ENCODE measurements at regions not wholly inside any gene's neighbourhood (a gene's known extent, or its start where the extent isn't known, plus 50 kb on each side); places are given as distances from the start of the nearest gene placed in this dataset.

DNA sequence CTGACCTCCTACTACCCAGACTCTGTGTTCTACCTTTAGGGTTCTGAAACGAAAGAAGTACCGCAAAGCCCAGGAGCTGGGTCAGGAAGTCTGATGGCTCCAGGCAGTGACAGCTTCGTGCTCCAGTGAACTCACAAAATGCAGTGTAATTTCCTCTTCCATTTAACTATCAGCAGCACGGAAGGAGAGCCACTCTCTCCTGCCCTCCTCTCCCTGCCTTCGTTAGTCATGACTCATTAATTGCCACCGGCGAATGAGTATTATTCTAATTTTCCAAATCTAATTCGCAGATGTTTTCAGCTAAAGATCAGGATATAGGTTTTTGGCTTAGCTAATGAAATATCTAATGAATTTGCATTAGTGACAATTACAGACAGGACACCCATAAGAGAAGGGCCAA, 1262.0 kb downstream of the TYW1 start:
- no peaks in the 10 kb centered on the region for H3K27me3 Mint-ChIP-seq (ENCODE audit: unreplicated experiment)
- no peak for TF ChIP-seq CTCF (IDR thresholded peaks at IDR 0.05; ENCODE audit: partially characterized antibody, unreplicated experiment)
- H3K4me3 Mint-ChIP-seq (ENCODE audit: unreplicated experiment), result no peak overlapping the region
- peaks cover 2% of the 10 kb centered on the region for H3K4me1 Mint-ChIP-seq (ENCODE audit: low read depth, unreplicated experiment)
- H3K36me3 Mint-ChIP-seq (ENCODE audit: unreplicated experiment), result peaks cover 7% of the 10 kb centered on the region
- no peak for DNase-seq
- peaks cover 4% of the 10 kb centered on the region for H3K9me3 Mint-ChIP-seq (ENCODE audit: unreplicated experiment)
- no peak overlapping the region for H3K27ac Mint-ChIP-seq (ENCODE audit: unreplicated experiment)

DNA sequence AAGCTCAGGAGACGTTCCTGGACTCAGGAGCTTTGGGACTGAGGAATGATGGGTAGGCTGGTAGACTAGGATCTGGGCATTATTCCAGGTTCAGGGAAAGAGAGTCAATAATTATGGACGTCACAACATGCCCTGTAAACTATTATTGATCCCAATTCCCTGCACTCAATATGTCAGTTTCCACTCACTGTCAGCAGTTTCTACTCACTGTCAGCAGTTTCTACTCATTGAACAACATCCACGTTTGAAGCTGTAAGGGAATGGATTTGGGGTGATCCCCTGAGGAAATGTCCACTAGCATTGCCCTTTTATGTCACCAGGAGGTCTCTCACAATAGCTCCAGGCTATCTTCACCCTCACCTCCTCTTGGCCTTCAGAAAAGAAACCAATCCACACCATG, 1268.6 kb downstream of the TYW1 start:
- peaks cover 27% of the 10 kb centered on the region for H3K36me3 Mint-ChIP-seq (ENCODE audit: unreplicated experiment)
- no peak overlapping the region for H3K27ac Mint-ChIP-seq (ENCODE audit: unreplicated experiment)
- no peak for DNase-seq
- H3K27me3 Mint-ChIP-seq (ENCODE audit: unreplicated experiment), result peaks cover 2% of the 10 kb centered on the region
- no peaks in the 10 kb centered on the region for H3K4me1 Mint-ChIP-seq (ENCODE audit: low read depth, unreplicated experiment)
- no peak for TF ChIP-seq CTCF (IDR thresholded peaks at IDR 0.05; ENCODE audit: partially characterized antibody, unreplicated experiment)
- H3K4me3 Mint-ChIP-seq (ENCODE audit: unreplicated experiment), result no peak overlapping the region
- peaks cover 12% of the 10 kb centered on the region for H3K9me3 Mint-ChIP-seq (ENCODE audit: unreplicated experiment)

DNA sequence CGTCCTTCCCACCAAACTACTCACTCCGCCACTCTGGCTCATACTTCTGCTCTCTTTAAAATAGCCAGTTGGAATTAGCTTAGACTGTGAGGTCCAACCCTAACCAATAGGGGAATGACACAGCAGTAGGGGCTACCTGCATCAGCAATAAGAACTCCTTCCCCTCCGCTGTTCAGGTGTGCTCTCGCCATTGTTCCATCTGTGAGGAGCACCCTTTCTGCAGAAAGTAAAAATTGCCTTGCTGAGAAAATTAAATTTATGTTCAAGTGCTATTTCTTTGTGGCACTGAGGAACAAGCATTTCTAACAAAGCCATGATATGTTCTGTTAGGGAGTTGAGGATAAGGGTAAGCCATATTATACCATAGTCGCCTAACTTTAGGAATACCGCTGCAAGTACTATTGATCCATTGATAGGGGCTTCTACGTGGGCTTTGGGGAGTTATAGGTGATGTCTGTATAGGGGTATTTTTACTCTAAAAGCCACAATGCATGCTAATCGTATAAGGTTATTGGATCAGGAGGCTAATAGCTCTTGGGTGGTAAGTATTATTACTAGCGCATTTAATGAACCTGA, 1269.5 kb downstream of the TYW1 start:
- Mint-ChIP-seq H3K4me1 (ENCODE audit: low read depth, unreplicated experiment) (no peaks in the 10 kb centered on the region), H3K27me3 (ENCODE audit: unreplicated experiment) (peaks cover 2% of the 10 kb centered on the region), H3K9me3 (ENCODE audit: unreplicated experiment) (peaks cover 12% of the 10 kb centered on the region), H3K4me3 (ENCODE audit: unreplicated experiment) (no peak overlapping the region), H3K27ac (ENCODE audit: unreplicated experiment) (no peak overlapping the region), H3K36me3 (ENCODE audit: unreplicated experiment) (peaks cover 27% of the 10 kb centered on the region)
- no peak for DNase-seq
- TF ChIP-seq CTCF (IDR thresholded peaks at IDR 0.05; ENCODE audit: partially characterized antibody, unreplicated experiment), result no peak

DNA sequence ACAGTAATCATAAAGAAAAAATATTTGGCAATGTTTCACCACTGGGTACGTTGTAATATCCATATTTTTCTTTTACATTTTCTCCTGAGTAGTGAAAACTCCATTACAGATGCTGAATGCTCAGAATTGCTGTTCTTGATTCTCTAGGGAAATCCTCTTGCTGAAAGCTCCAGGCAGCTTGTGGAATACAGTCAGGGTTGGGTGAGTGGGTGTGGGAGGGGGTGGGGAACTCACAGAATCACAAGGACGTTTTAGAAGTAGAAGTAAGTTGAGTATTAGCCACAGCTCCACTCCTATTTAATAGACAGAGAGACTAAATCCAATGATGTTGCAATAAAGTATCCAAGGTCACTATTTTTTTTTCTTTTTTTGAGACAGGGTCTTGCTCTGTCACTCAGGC, 1270.9 kb downstream of the TYW1 start:
- TF ChIP-seq CTCF (IDR thresholded peaks at IDR 0.05; ENCODE audit: partially characterized antibody, unreplicated experiment), result no peak
- peaks cover 23% of the 10 kb centered on the region for H3K36me3 Mint-ChIP-seq (ENCODE audit: unreplicated experiment)
- H3K4me1 Mint-ChIP-seq (ENCODE audit: low read depth, unreplicated experiment), result no peaks in the 10 kb centered on the region
- no peak for DNase-seq
- no peak overlapping the region for H3K4me3 Mint-ChIP-seq (ENCODE audit: unreplicated experiment)
- H3K27me3 Mint-ChIP-seq (ENCODE audit: unreplicated experiment), result peaks cover 2% of the 10 kb centered on the region
- H3K9me3 Mint-ChIP-seq (ENCODE audit: unreplicated experiment), result peaks cover 9% of the 10 kb centered on the region
- H3K27ac Mint-ChIP-seq (ENCODE audit: unreplicated experiment), result no peak overlapping the region

- H3K36me3 Mint-ChIP-seq (ENCODE audit: unreplicated experiment), result peaks cover 15% of the 10 kb centered on the region
- no peak overlapping the region for H3K4me3 Mint-ChIP-seq (ENCODE audit: unreplicated experiment)
- TF ChIP-seq CTCF (IDR thresholded peaks at IDR 0.05; ENCODE audit: partially characterized antibody, unreplicated experiment), result no peak
- no peak overlapping the region for H3K27ac Mint-ChIP-seq (ENCODE audit: unreplicated experiment)
- peaks cover 2% of the 10 kb centered on the region for H3K27me3 Mint-ChIP-seq (ENCODE audit: unreplicated experiment)
- DNase-seq, result no peak
- peaks cover 7% of the 10 kb centered on the region for H3K9me3 Mint-ChIP-seq (ENCODE audit: unreplicated experiment)
- no peaks in the 10 kb centered on the region for H3K4me1 Mint-ChIP-seq (ENCODE audit: low read depth, unreplicated experiment)
These were observed 1272.8 kb downstream of the TYW1 start for GRCh38 chr7:68269405-68269804.
